MM.1S (cell line): ENCODE measurements at regions not wholly inside any gene's neighbourhood (a gene's known extent, or its start where the extent isn't known, plus 50 kb on each side); places are given as distances from the start of the nearest gene placed in this dataset.

Source experiments
- DNase-seq: peaks from one replicate; pipeline ENCODE4 v3.0.0-alpha.2; 2015
- H2AFZ ChIP-seq: fragments of 300-600 bp; sonication (generic); 2 replicates; pipeline ENCODE4 v1.6.0; 2016; ENCODE audit warnings: antibody characterized with exemption, low read length
- H3F3A ChIP-seq: fragments of 300-600 bp; sonication (generic); 2 replicates; pipeline ENCODE4 v1.6.1; 2016; ENCODE audit warnings: mild to moderate bottlenecking, antibody characterized with exemption, low read length, moderate library complexity, mixed read lengths; ENCODE audit not compliant: insufficient read depth
- H3K27ac ChIP-seq: fragments of 300-600 bp; sonication (generic); 2 replicates; pipeline ENCODE4 v1.5.1; 2016; ENCODE audit warnings: mild to moderate bottlenecking, low read length
- H3K27me3 ChIP-seq: fragments of 300-600 bp; sonication (generic); replicated peaks from 2 replicates; pipeline ENCODE4 v1.6.0; 2016; ENCODE audit warnings: low read length; ENCODE audit not compliant: insufficient read depth
- H3K36me3 ChIP-seq: fragments of 300-600 bp; sonication (generic); replicated peaks from 2 replicates; pipeline ENCODE4 v1.6.1; 2016; ENCODE audit warnings: mild to moderate bottlenecking, low read length, mixed read lengths; ENCODE audit not compliant: insufficient read depth
- H3K4me1 ChIP-seq: fragments of 300-600 bp; sonication (generic); 2 replicates; pipeline ENCODE4 v1.6.1; 2016; ENCODE audit warnings: low read length, mixed read lengths
- H3K4me2 ChIP-seq: fragments of 300-600 bp; sonication (generic); 2 replicates; pipeline ENCODE4 v1.6.0; 2016; ENCODE audit warnings: low read depth, low read length
- H3K4me3 ChIP-seq: fragments of 300-600 bp; sonication (generic); 2 replicates; pipeline ENCODE4 v1.5.1; 2016; ENCODE audit warnings: low read length, mixed read lengths
- H3K79me2 ChIP-seq: fragments of 300-600 bp; sonication (generic); 2 replicates; pipeline ENCODE4 v1.6.1; 2016; ENCODE audit warnings: mixed run types, low read length, mixed read lengths
- H3K9ac ChIP-seq: fragments of 300-600 bp; sonication (generic); 2 replicates; pipeline ENCODE4 v1.6.1; 2016; ENCODE audit warnings: low read length, mixed read lengths
- H3K9me2 ChIP-seq: fragments of 300-600 bp; sonication (generic); replicated peaks from 2 replicates; pipeline ENCODE4 v1.6.1; 2016; ENCODE audit warnings: mild to moderate bottlenecking, low read length, mixed read lengths; ENCODE audit not compliant: insufficient read depth
- H3K9me3 ChIP-seq: fragments of 300-600 bp; sonication (generic); replicated peaks from 2 replicates; pipeline ENCODE4 v1.6.1; 2016; ENCODE audit warnings: mild to moderate bottlenecking, low read length, mixed read lengths; ENCODE audit not compliant: insufficient read depth
- H4K20me1 ChIP-seq: fragments of 300-600 bp; sonication (generic); 2 replicates; pipeline ENCODE4 v1.6.1; 2016; ENCODE audit warnings: mild to moderate bottlenecking, low read length, moderate library complexity, mixed read lengths; ENCODE audit not compliant: insufficient read depth
- EZH2 ChIP-seq: fragments of 300-600 bp; sonication (generic); optimal IDR thresholded peaks from 2 replicates; pipeline ENCODE3; 2017; ENCODE audit warnings: low read depth, mild to moderate bottlenecking, antibody characterized with exemption, low read length, mixed read lengths
- EZH2phosphoT487 ChIP-seq: fragments of 300-600 bp; sonication (generic); IDR thresholded peaks from 2 replicates; pipeline ENCODE4 v1.6.1; 2018; ENCODE audit warnings: antibody characterized with exemption, low read length
- TF ChIP-seq, protein P1 (sequence below): fragments of 300-600 bp; sonication (generic); IDR thresholded peaks from 2 replicates; pipeline ENCODE4 v1.5.1; 2016; ENCODE audit warnings: antibody characterized with exemption, low read length, mixed read lengths

DNA sequence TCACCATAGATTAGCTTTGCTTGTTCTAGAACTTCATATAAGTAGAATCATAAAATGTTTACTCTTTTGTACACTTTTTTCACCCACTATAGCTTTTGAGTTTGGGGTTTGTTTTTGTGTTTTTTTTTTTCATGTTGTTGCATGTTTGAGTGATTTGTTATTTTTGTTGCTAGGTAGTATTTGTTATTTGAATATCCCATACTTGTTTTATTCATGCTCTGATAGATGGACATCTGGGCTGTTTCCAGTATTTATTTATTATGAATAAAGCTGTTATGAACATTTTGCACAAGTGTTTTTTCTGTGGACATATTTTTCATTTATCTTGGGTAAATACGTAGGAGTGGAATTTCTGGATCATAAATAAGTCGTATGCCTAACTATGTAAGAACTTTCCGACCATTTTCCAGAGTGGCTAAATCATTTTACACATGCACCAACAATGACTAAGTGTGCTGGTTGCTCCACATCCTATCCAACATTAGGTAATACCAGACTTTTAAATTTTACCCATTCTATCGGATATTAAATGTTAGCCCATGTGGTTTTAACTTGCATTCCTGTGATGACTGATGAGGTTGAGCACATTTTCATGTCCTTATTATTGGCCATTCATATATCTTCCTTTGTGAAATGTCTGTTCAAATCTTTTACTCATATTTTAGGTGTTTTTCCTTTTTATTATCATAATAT is 69.1 kb upstream of the NR4A3 start:
- Histone ChIP-seq H3K4me3 (no peak overlapping the region), H3K9me3 (no peaks in the 10 kb centered on the region), H3K9me2 (no peaks in the 10 kb centered on the region), H2AFZ (no peak overlapping the region), H3K27ac (no peak overlapping the region), H4K20me1 (no peaks in the 10 kb centered on the region), H3K27me3 (no peaks in the 10 kb centered on the region), H3K4me2 (no peak overlapping the region), H3K79me2 (no peaks in the 10 kb centered on the region), H3K9ac (no peak overlapping the region), H3F3A (no peaks in the 10 kb centered on the region), H3K4me1 (peaks cover 8% of the 10 kb centered on the region), H3K36me3 (no peaks in the 10 kb centered on the region)
- no peak for DNase-seq
- TF ChIP-seq EZH2phosphoT487 (no peak), EZH2 (no peak)
- TF ChIP-seq, protein P1, sequence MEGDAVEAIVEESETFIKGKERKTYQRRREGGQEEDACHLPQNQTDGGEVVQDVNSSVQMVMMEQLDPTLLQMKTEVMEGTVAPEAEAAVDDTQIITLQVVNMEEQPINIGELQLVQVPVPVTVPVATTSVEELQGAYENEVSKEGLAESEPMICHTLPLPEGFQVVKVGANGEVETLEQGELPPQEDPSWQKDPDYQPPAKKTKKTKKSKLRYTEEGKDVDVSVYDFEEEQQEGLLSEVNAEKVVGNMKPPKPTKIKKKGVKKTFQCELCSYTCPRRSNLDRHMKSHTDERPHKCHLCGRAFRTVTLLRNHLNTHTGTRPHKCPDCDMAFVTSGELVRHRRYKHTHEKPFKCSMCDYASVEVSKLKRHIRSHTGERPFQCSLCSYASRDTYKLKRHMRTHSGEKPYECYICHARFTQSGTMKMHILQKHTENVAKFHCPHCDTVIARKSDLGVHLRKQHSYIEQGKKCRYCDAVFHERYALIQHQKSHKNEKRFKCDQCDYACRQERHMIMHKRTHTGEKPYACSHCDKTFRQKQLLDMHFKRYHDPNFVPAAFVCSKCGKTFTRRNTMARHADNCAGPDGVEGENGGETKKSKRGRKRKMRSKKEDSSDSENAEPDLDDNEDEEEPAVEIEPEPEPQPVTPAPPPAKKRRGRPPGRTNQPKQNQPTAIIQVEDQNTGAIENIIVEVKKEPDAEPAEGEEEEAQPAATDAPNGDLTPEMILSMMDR: no peak

DNA sequence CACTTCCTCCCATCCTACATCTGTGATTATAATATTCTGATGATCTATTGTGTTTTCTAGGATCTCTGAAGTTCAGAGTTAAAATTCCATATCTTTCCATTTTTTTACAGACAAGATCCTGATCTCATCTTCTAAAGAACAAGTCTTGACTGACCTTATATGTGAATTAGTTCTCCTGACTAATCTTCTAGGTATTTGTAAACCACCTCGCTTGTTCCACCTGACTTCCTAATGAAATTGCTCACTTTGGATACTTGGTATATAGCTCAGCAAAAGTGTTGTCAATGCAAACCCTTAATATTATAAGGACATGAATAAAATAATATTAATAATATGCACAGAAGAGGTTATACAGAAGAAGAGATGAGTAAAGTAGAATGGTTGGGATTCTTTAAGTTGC is 68.2 kb upstream of the NR4A3 start:
- Histone ChIP-seq H3K79me2 (no peaks in the 10 kb centered on the region), H3K9me3 (no peaks in the 10 kb centered on the region), H3K9ac (no peak overlapping the region), H2AFZ (no peak overlapping the region), H3K36me3 (no peaks in the 10 kb centered on the region), H4K20me1 (no peaks in the 10 kb centered on the region), H3K9me2 (no peaks in the 10 kb centered on the region), H3K4me3 (no peak overlapping the region), H3F3A (no peaks in the 10 kb centered on the region), H3K27me3 (no peaks in the 10 kb centered on the region), H3K4me2 (no peak overlapping the region), H3K27ac (no peak overlapping the region), H3K4me1 (peaks cover 8% of the 10 kb centered on the region)
- TF ChIP-seq EZH2: no peak
- TF ChIP-seq EZH2phosphoT487: no peak
- TF ChIP-seq, protein P1: no peak
- DNase-seq: no peak

DNA sequence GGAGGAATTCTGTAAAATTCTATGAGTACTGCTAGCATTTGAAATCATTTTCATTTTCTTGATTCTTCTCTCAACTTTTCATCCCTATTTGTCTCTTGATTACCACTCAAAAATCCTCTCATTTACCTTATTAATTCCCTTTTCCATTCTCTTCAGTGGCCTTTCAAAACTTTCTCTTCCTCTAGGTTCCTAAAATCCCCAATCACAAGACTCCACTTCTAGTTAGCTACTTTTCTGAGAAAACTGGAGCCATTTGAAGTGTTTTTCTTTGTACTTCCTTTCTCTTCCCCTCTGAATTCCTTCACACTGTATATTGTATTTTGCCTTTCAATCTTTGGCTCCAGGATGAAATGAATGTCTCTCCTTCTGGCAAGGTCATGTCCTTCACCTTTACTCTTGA is 61.3 kb upstream of the NR4A3 start:
- Histone ChIP-seq H3K27me3 (peaks cover 39% of the 10 kb centered on the region), H3K9ac (no peak overlapping the region), H3K79me2 (no peaks in the 10 kb centered on the region), H3K9me3 (no peaks in the 10 kb centered on the region), H3F3A (no peaks in the 10 kb centered on the region), H3K9me2 (no peaks in the 10 kb centered on the region), H3K27ac (no peak overlapping the region), H2AFZ (no peak overlapping the region), H3K4me1 (peaks cover 12% of the 10 kb centered on the region), H3K36me3 (no peaks in the 10 kb centered on the region), H3K4me3 (no peak overlapping the region), H4K20me1 (no peaks in the 10 kb centered on the region; the same call in 1 of the 2 replicates), H3K4me2 (no peak overlapping the region)
- DNase-seq: no peak
- TF ChIP-seq EZH2phosphoT487 (no peak), EZH2 (no peak)
- TF ChIP-seq, protein P1: no peak
